Hepatocyte (in vitro differentiated cells): ENCODE measurements at regions not wholly inside any gene's neighbourhood (a gene's known extent, or its start where the extent isn't known, plus 50 kb on each side); places are given as distances from the start of the nearest gene placed in this dataset.

ENCODE experiments used
- DNase-seq: peaks from one replicate; pipeline ENCODE4 v3.0.0-alpha.2; 2016; ENCODE audit warnings: low spot score
- H2AFZ ChIP-seq: fragments of 200-600 bp; sonication (generic); 2 replicates; pipeline ENCODE4 v1.6.0; 2016; ENCODE audit warnings: antibody characterized with exemption, mild to moderate bottlenecking
- H3K27ac ChIP-seq: fragments of 200-600 bp; sonication (generic); 2 replicates; pipeline ENCODE4 v1.5.1; 2016; ENCODE audit warnings: mild to moderate bottlenecking
- H3K27me3 ChIP-seq: fragments of 200-600 bp; sonication (generic); 2 replicates; pipeline ENCODE4 v1.6.1; 2016
- H3K36me3 ChIP-seq: fragments of 200-600 bp; sonication (generic); replicated peaks from 2 replicates; pipeline ENCODE4 v1.5.1; 2016; ENCODE audit warnings: low read depth; ENCODE audit not compliant: insufficient read depth
- H3K4me1 ChIP-seq: fragments of 200-600 bp; sonication (generic); 2 replicates; pipeline ENCODE4 v1.5.1; 2016; ENCODE audit warnings: mild to moderate bottlenecking, moderate library complexity; ENCODE audit not compliant: insufficient read depth
- H3K4me2 ChIP-seq: fragments of 200-600 bp; sonication (generic); 2 replicates; pipeline ENCODE4 v1.6.0; 2016
- H3K4me3 ChIP-seq: fragments of 200-600 bp; sonication (generic); 2 replicates; pipeline ENCODE4 v1.5.1; 2016; ENCODE audit warnings: mild to moderate bottlenecking
- H3K79me2 ChIP-seq: fragments of 200-600 bp; sonication (generic); 2 replicates; pipeline ENCODE4 v1.6.0; 2017; ENCODE audit warnings: mild to moderate bottlenecking
- H3K9me2 ChIP-seq: fragments of 200-600 bp; sonication (generic); replicated peaks from 2 replicates; pipeline ENCODE4 v1.6.0; 2017; ENCODE audit warnings: mild to moderate bottlenecking; ENCODE audit not compliant: insufficient read depth
- H3K9me3 ChIP-seq: fragments of 200-600 bp; sonication (generic); 2 replicates; pipeline ENCODE4 v1.5.1; 2016; ENCODE audit warnings: low read depth, mild to moderate bottlenecking
- H4K20me1 ChIP-seq: fragments of 200-600 bp; sonication (generic); 2 replicates; pipeline ENCODE4 v1.6.0; 2016; ENCODE audit warnings: mild to moderate bottlenecking; ENCODE audit not compliant: insufficient read depth, poor library complexity, severe bottlenecking
- CTCF ChIP-seq: fragments of 200-600 bp; sonication (generic); IDR thresholded peaks from 2 replicates; pipeline ENCODE4 v1.5.1; 2016; ENCODE audit warnings: antibody characterized with exemption, mild to moderate bottlenecking; ENCODE audit not compliant: poor library complexity
- EZH2 ChIP-seq: fragments of 200-600 bp; sonication (generic); IDR thresholded peaks from 2 replicates; pipeline ENCODE4 v1.6.1; 2016; ENCODE audit warnings: antibody characterized with exemption, mild to moderate bottlenecking, borderline replicate concordance
- EZH2phosphoT487 ChIP-seq: fragments of 200-600 bp; sonication (generic); IDR thresholded peaks from one replicate; pipeline ENCODE4 v1.6.1; 2018; ENCODE audit warnings: antibody characterized with exemption, mild to moderate bottlenecking, low read depth, moderate library complexity; ENCODE audit not compliant: unreplicated experiment, severe bottlenecking
- WGBS: methylation state at CpG from one replicate; pipeline ENCODE4 v1.1.6; 2016; ENCODE audit warnings: low lambda C conversion rate; ENCODE audit errors: missing lambda C conversion rate; 5-methylcytosine and 5-hydroxymethylcytosine counted together

GRCh38 chr1:218783131-218783530, 390.5 kb upstream of the LYPLAL1 start:
- H3K4me1 ChIP-seq = no peaks in the 10 kb centered on the region
- H2AFZ ChIP-seq = no peak overlapping the region
- H3K4me3 ChIP-seq = no peak overlapping the region
- no peaks in the 10 kb centered on the region for H3K27me3 ChIP-seq
- WGBS = 64% methylated on average over 3 of the region's 3 CpGs
- no peaks in the 10 kb centered on the region for H4K20me1 ChIP-seq
- no peaks in the 10 kb centered on the region for H3K36me3 ChIP-seq
- no peaks in the 10 kb centered on the region for H3K79me2 ChIP-seq
- H3K27ac ChIP-seq = no peak overlapping the region
- TF ChIP-seq EZH2 = no peak
- no peak for TF ChIP-seq EZH2phosphoT487
- TF ChIP-seq CTCF = no peak
- no peak overlapping the region for H3K4me2 ChIP-seq
- no peaks in the 10 kb centered on the region for H3K9me3 ChIP-seq
- no peak for DNase-seq
- no peaks in the 10 kb centered on the region for H3K9me2 ChIP-seq

GRCh38 chr1:218783916-218784315, 389.8 kb upstream of the LYPLAL1 start:
- H3K4me3 ChIP-seq = no peak overlapping the region
- no peaks in the 10 kb centered on the region for H3K9me2 ChIP-seq
- no peaks in the 10 kb centered on the region for H3K27me3 ChIP-seq
- no peaks in the 10 kb centered on the region for H3K79me2 ChIP-seq
- DNase-seq = no peak
- H2AFZ ChIP-seq = no peak overlapping the region
- no peaks in the 10 kb centered on the region for H4K20me1 ChIP-seq
- H3K9me3 ChIP-seq = no peaks in the 10 kb centered on the region
- no peak overlapping the region for H3K4me2 ChIP-seq
- WGBS = 59% methylated on average over 3 of the region's 3 CpGs
- H3K27ac ChIP-seq = no peak overlapping the region
- no peaks in the 10 kb centered on the region for H3K4me1 ChIP-seq
- H3K36me3 ChIP-seq = no peaks in the 10 kb centered on the region
- no peak for TF ChIP-seq EZH2
- no peak for TF ChIP-seq CTCF
- no peak for TF ChIP-seq EZH2phosphoT487

GRCh38 chr1:218785928-218786327, 387.8 kb upstream of the LYPLAL1 start:
- H3K36me3 ChIP-seq = no peaks in the 10 kb centered on the region
- no peak for DNase-seq
- H3K4me1 ChIP-seq = no peaks in the 10 kb centered on the region
- no peak overlapping the region for H3K4me3 ChIP-seq
- H4K20me1 ChIP-seq = no peaks in the 10 kb centered on the region
- no peaks in the 10 kb centered on the region for H3K27me3 ChIP-seq
- H3K9me2 ChIP-seq = no peaks in the 10 kb centered on the region
- H3K79me2 ChIP-seq = no peaks in the 10 kb centered on the region
- no peak overlapping the region for H3K4me2 ChIP-seq
- H3K27ac ChIP-seq = no peak overlapping the region
- 54% methylated on average over 4 of the region's 4 CpGs for WGBS
- no peaks in the 10 kb centered on the region for H3K9me3 ChIP-seq
- TF ChIP-seq EZH2 (no peak), EZH2phosphoT487 (no peak), CTCF (no peak)
- H2AFZ ChIP-seq = no peak overlapping the region

DNA sequence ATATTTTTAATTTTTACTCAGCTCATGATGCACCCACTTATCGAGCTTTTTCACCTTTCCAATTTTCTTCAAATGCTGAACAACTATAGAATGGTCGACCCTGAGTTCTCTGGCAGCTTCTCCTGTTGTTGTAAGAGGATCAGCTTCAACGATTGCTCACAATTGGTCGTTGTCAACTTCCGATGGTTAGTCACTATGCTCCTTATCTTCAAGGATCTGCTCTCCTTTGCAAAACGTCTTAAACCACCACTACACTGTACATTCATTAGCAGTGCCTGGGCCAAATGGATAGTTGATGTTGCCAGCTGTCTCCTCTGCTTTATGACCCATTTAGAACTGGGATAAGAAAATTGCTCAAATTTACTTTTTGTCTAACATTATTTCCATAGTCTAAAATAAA, 385.9 kb upstream of the LYPLAL1 start:
- no peaks in the 10 kb centered on the region for H3K79me2 ChIP-seq
- no peaks in the 10 kb centered on the region for H3K36me3 ChIP-seq
- DNase-seq = no peak
- no peaks in the 10 kb centered on the region for H3K27me3 ChIP-seq
- H3K9me3 ChIP-seq = no peaks in the 10 kb centered on the region
- 75% methylated on average over 6 of the region's 6 CpGs for WGBS
- H3K27ac ChIP-seq = no peak overlapping the region
- no peaks in the 10 kb centered on the region for H3K9me2 ChIP-seq
- no peaks in the 10 kb centered on the region for H3K4me1 ChIP-seq
- H2AFZ ChIP-seq = no peak overlapping the region
- H3K4me2 ChIP-seq = no peak overlapping the region
- no peaks in the 10 kb centered on the region for H4K20me1 ChIP-seq
- TF ChIP-seq EZH2phosphoT487 (no peak), CTCF (no peak), EZH2 (no peak)
- H3K4me3 ChIP-seq = no peak overlapping the region
